ENCODE measurements at regions not wholly inside any gene's neighbourhood (a gene's known extent, or its start where the extent isn't known, plus 50 kb on each side); places are given as distances from the start of the nearest gene placed in this dataset.

DNA sequence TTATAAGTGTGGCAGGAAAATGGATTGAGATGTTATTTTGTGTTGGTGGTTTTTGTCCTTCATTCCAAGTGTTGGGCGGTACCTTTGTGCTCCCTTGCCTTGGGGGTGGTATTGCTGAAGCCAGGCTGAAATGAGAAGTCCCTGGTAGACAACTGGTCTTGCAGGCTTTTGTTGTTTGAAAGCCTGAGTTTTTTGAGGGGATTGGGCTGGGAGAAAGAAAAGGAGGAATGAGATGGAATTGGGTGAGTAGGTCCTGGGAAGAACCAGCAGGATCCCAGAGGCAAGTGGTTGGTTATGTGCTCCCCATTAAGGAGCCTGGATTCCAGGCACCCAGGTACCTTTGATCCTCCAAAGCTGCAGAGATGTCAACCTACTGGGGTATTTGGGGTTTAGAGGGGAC, 93.7 kb upstream of the SLC2A1 start:
- H3K14ac ChIP-seq (replicated peaks; ENCODE audit: low read depth, low read length), result no peak overlapping the region
- no peak overlapping the region for H3K9ac ChIP-seq (ENCODE audit: low read depth, low read length)
- H3K56ac ChIP-seq (ENCODE audit: extremely low read depth, insufficient read depth, low read length), result no peak overlapping the region
- no peak overlapping the region for H2BK120ac ChIP-seq (ENCODE audit: low read depth, low read length)
- peaks cover 25% of the 10 kb centered on the region for H3K4me1 ChIP-seq (ENCODE audit: control insufficient read depth, insufficient read depth, low read length)
- H3K27ac ChIP-seq (ENCODE audit: insufficient read depth, low read length), result no peak overlapping the region
- ChIA-PET POLR2A (ENCODE audit: unreplicated experiment) (no interaction called here), CTCF (no interaction called here)
- H4K20me1 ChIP-seq (ENCODE audit: insufficient read depth, low read length), result no peaks in the 10 kb centered on the region
- no peaks in the 10 kb centered on the region for H3K9me3 ChIP-seq (ENCODE audit: control insufficient read depth, insufficient read depth, low read length)
- H2AK5ac ChIP-seq (ENCODE audit: low read depth, low read length), result no peak overlapping the region
- no peak overlapping the region for H2BK20ac ChIP-seq (ENCODE audit: low read depth, low read length)
- peak overlapping the region; percentile 79 for H2BK5ac ChIP-seq (ENCODE audit: low read depth, low read length, poor library complexity, severe bottlenecking)
- dilution Hi-C loops (cut with HindIII; ENCODE audit: low sequenced_read_pairs, unreplicated experiment) (no loop called here), in situ Hi-C loops (cut with MboI; ENCODE audit: low sequenced_read_pairs) (no loop called here), intact Hi-C loops (cut with micrococcal nuclease) (no loop called here)
- BruUV-seq (replicated peaks), result no TSS peak
- H4K5ac ChIP-seq (ENCODE audit: low read depth, low read length), result peak overlapping the region; percentile 46; the same call in 1 of the 2 replicates
- no peak for TF ChIP-seq CEBPB (IDR thresholded peaks at IDR 0.05; ENCODE audit: low read depth, low read length)
- no peak for TF ChIP-seq MXI1 (IDR thresholded peaks at IDR 0.05; ENCODE audit: borderline replicate concordance, low read depth, low read length)
- no CpG with 5 or more reads among the region's 1 CpG for WGBS, 2 experiments (ENCODE audit: extremely low coverage in 2 of 2, insufficient read length in 1 of 2)
- DNase-seq (no peak), ATAC-seq (ENCODE audit: low read depth) (no peak)
- peak overlapping the region; percentile 63 for H3K18ac ChIP-seq (ENCODE audit: low read depth, low read length)
- no peak overlapping the region for H3K23ac ChIP-seq (ENCODE audit: low read depth, low read length)
- no peaks in the 10 kb centered on the region for H3K36me3 ChIP-seq (ENCODE audit: control insufficient read depth, insufficient read depth, low read length)
- H3K27me3 ChIP-seq (ENCODE audit: control insufficient read depth, insufficient read depth, low read length), result no peaks in the 10 kb centered on the region
- H2AFZ ChIP-seq (replicated peaks; ENCODE audit: low read length, poor library complexity), result no peak overlapping the region
- H4K8ac ChIP-seq (ENCODE audit: low read depth in 2 of 2, low read length in 2 of 2), result no peak overlapping the region
- no peak overlapping the region for H3K4ac ChIP-seq (ENCODE audit: low read depth, low read length)
- no peak overlapping the region for H2AK9ac ChIP-seq (replicated peaks; ENCODE audit: low read depth, low read length, poor library complexity)
- H2BK15ac ChIP-seq (ENCODE audit: low read depth, low read length), result no peak overlapping the region
- no peak overlapping the region for H4K91ac ChIP-seq (ENCODE audit: insufficient read depth, low read depth, low read length)
- no peaks in the 10 kb centered on the region for H3K79me1 ChIP-seq (ENCODE audit: low read depth in 1 of 2, low read length in 2 of 2)
- H3K4me3 ChIP-seq (ENCODE audit: insufficient read depth, low read depth, low read length), result no peak overlapping the region
- H3K9me1 ChIP-seq (ENCODE audit: insufficient read depth, low read length), result peaks cover 3% of the 10 kb centered on the region; the same call in 1 of the 2 replicates
- no peak overlapping the region for H3K4me2 ChIP-seq (ENCODE audit: low read depth, low read length)
